Ishikawa (cell line): ENCODE measurements at regions not wholly inside any gene's neighbourhood (a gene's known extent, or its start where the extent isn't known, plus 50 kb on each side); places are given as distances from the start of the nearest gene placed in this dataset.

Source experiments
- CEBPB ChIP-seq: IDR thresholded peaks from 2 replicates; pipeline ENCODE4 v1.6.1; 2012
- CREB1 ChIP-seq: IDR thresholded peaks from 2 replicates; pipeline ENCODE4 v1.6.1; 2012; ENCODE audit warnings: low read depth
- EGR1 ChIP-seq: IDR thresholded peaks from 2 replicates; pipeline ENCODE4 v1.6.1; 2012
- EP300 ChIP-seq: IDR thresholded peaks from 2 replicates; pipeline ENCODE4 v1.6.1; 2012; ENCODE audit warnings: borderline replicate concordance
- FOXM1 ChIP-seq: IDR thresholded peaks from 2 replicates; pipeline ENCODE4 v1.6.1; 2012; ENCODE audit warnings: low read depth, borderline replicate concordance
- MAX ChIP-seq: IDR thresholded peaks from 2 replicates; pipeline ENCODE4 v1.6.1; 2012
- NFIC ChIP-seq: IDR thresholded peaks from 2 replicates; pipeline ENCODE4 v1.6.1; 2012
- RAD21 ChIP-seq: IDR thresholded peaks from 2 replicates; pipeline ENCODE4 v1.6.1; 2012; ENCODE audit warnings: low read depth
- REST ChIP-seq: IDR thresholded peaks from 2 replicates; pipeline ENCODE4 v1.6.1; 2012; ENCODE audit warnings: low read depth, mild to moderate bottlenecking
- TAF1 ChIP-seq: IDR thresholded peaks from 2 replicates; pipeline ENCODE4 v1.6.1; 2012; ENCODE audit warnings: low read depth, mild to moderate bottlenecking
- TCF12 ChIP-seq: IDR thresholded peaks from 2 replicates; pipeline ENCODE4 v1.6.1; 2012; ENCODE audit warnings: low read depth
- TEAD4 ChIP-seq: IDR thresholded peaks from 2 replicates; pipeline ENCODE4 v1.6.1; 2012
- YY1 ChIP-seq: IDR thresholded peaks from 2 replicates; pipeline ENCODE4 v1.6.1; 2012; ENCODE audit warnings: low read depth
- ZBTB7A ChIP-seq: IDR thresholded peaks from 2 replicates; pipeline ENCODE4 v1.6.1; 2012; ENCODE audit warnings: low read depth
- TF ChIP-seq, protein P1 (sequence below): IDR thresholded peaks from 2 replicates; pipeline ENCODE4 v1.6.1; 2012

DNA sequence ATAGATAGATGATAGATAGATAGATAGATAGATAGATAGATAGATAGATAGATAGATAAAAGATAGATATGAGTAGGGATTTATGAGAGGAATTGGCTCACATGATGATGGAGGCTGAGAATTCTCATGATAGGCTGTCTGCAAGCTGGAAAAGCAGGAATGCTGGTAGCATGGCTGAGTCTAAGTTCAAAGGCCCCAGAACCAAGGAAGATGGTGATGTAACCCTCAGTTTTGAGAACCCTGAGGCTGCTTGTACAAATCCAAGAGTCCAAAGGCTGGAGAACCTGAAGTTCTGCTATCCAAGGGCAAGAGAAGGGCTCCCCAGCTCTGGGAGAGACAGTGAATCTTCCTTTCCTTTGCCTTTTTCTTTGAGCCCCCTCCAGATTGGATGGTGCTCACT lies 210.8 kb downstream of the RFPL4B start:
- TF ChIP-seq CEBPB (no peak), NFIC (no peak), REST (no peak), MAX (no peak), ZBTB7A (no peak), EP300 (no peak), TEAD4 (no peak), CREB1 (no peak), EGR1 (no peak), RAD21 (no peak), YY1 (no peak), FOXM1 (no peak), TAF1 (no peak), TCF12 (no peak)
- TF ChIP-seq, protein P1, sequence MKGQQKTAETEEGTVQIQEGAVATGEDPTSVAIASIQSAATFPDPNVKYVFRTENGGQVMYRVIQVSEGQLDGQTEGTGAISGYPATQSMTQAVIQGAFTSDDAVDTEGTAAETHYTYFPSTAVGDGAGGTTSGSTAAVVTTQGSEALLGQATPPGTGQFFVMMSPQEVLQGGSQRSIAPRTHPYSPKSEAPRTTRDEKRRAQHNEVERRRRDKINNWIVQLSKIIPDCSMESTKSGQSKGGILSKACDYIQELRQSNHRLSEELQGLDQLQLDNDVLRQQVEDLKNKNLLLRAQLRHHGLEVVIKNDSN: no peak

- no peak for TF ChIP-seq TCF12
- TF ChIP-seq, protein P1: no peak
Observed at GRCh38 chr6:112560651-112561050, 213.5 kb downstream of the RFPL4B start.

- TF ChIP-seq TEAD4 (no peak), NFIC (no peak), CEBPB (no peak), RAD21 (no peak), MAX (no peak), EGR1 (no peak), CREB1 (no peak), EP300 (no peak), YY1 (no peak), TCF12 (no peak), REST (no peak), TAF1 (no peak), FOXM1 (no peak), ZBTB7A (no peak)
- TF ChIP-seq, protein P1: no peak
Observed at GRCh38 chr6:112562301-112563231, 215.4 kb downstream of the RFPL4B start.

GRCh38 chr6:112563368-112563767 lies 216.2 kb downstream of the RFPL4B start:
- TF ChIP-seq TCF12 (peak; percentile 56; the same call in 1 of the 2 replicates), ZBTB7A (no peak), EP300 (peak; percentile 53; the same call in 1 of the 2 replicates), REST (no peak), EGR1 (no peak), TEAD4 (peak; percentile 88), NFIC (peak; percentile 24; the same call in 1 of the 2 replicates), CREB1 (no peak), CEBPB (no peak), MAX (no peak)
